A549 (cell line): ENCODE measurements at regions not wholly inside any gene's neighbourhood (a gene's known extent, or its start where the extent isn't known, plus 50 kb on each side); places are given as distances from the start of the nearest gene placed in this dataset.

Experiments used
- ATAC-seq, 2 experiments: fragments of 200-7000 bp in 1 of 2; fragments of >200 bp in 1 of 2; cut with Nextera tagmentation in 1 of 2; cut with Tn5 transposase in 1 of 2; 3 replicates each; pipeline versions ENCODE4 v1.8.0 to v1.9.1; 2018 to 2020; ENCODE audit warnings: mild to moderate bottlenecking in 1 of 2, moderate library complexity in 1 of 2
- CTCF ChIA-PET: fragments of 300-600 bp; sonication (Branson Sonifier 250); formaldehyde crosslinking; extraction: SDS; loops from one replicate; lab custom pipeline; 2021; ENCODE audit warnings: antibody characterized with exemption, inconsistent platforms; lab: Yijun Ruan, JAX
- POLR2A ChIA-PET: fragments of 350-600 bp; formaldehyde crosslinking; extraction: SDS; loops from one replicate; lab custom pipeline; 2021; ENCODE audit warnings: antibody characterized with exemption, inconsistent platforms; lab: Yijun Ruan, JAX
- DNase-seq, 2 experiments: peaks; one replicate each; pipeline versions ENCODE4 v3.0.0 to v3.0.0-alpha.2; 2011 to 2016; ENCODE audit warnings: low read depth in 1 of 2, low spot score in 1 of 2
- FAIRE-seq: peaks from 2 replicates; lab custom pipeline; 2011; peaks lifted over from hg19 to GRCh38; lab: Jason Lieb, UNC
- H3K27ac ChIP-seq, 2 experiments: fragments of >200 bp; sonication (Bioruptor Twin); formaldehyde crosslinking; 3 replicates each; pipeline ENCODE4 v1.5.1; 2016 to 2017
- H3K4me1 ChIP-seq: fragments of >200 bp; sonication (Bioruptor Twin); formaldehyde crosslinking; 3 replicates; pipeline ENCODE4 v1.6.1; 2016
- H3K4me2 ChIP-seq: fragments of >200 bp; sonication (Bioruptor Twin); formaldehyde crosslinking; 3 replicates; pipeline ENCODE4 v1.6.1; 2016
- H3K4me3 ChIP-seq: fragments of >200 bp; sonication (Bioruptor Twin); formaldehyde crosslinking; 3 replicates; pipeline ENCODE4 v1.5.1; 2016
- H3K9me3 ChIP-seq: fragments of >200 bp; sonication (Bioruptor Twin); formaldehyde crosslinking; 3 replicates; pipeline ENCODE4 v1.6.1; 2016
- CBX2 ChIP-seq: fragments of 200-600 bp; sonication (generic); IDR thresholded peaks from 2 replicates; pipeline ENCODE4 v1.6.1; 2016; ENCODE audit warnings: low read depth, mild to moderate bottlenecking, borderline replicate concordance
- CBX8 ChIP-seq: fragments of 200-600 bp; sonication (generic); IDR thresholded peaks from 2 replicates; pipeline ENCODE4 v1.6.1; 2016
- CHD4 ChIP-seq: fragments of 200-600 bp; sonication (generic); IDR thresholded peaks from 2 replicates; pipeline ENCODE4 v1.6.1; 2016; ENCODE audit warnings: antibody characterized with exemption, mild to moderate bottlenecking, borderline replicate concordance
- CTCF ChIP-seq: fragments of >200 bp; sonication (Bioruptor Twin); formaldehyde crosslinking; IDR thresholded peaks from 3 replicates; pipeline ENCODE4 v1.5.1; 2016
- E2F6 ChIP-seq: IDR thresholded peaks from 2 replicates; pipeline ENCODE4 v1.6.1; 2012; ENCODE audit warnings: low read depth, borderline replicate concordance
- EHF ChIP-seq: fragments of 250-450 bp; sonication (Bioruptor Pico); IDR thresholded peaks from 2 replicates; pipeline ENCODE4 v1.5.0; 2020; ENCODE audit warnings: mild to moderate bottlenecking
- EP300 ChIP-seq, 2 experiments: fragments of >200 bp; sonication (Bioruptor Twin); formaldehyde crosslinking; IDR thresholded peaks; 2 replicates in 1 of 2; 3 replicates in 1 of 2; pipeline ENCODE4 v1.6.1; 2016 to 2017
- ESRRA ChIP-seq: fragments of 150-350 bp; IDR thresholded peaks from 2 replicates; pipeline ENCODE4 v1.6.1; 2014; ENCODE audit warnings: mild to moderate bottlenecking, low read length, borderline replicate concordance
- FOSB ChIP-seq: fragments of 250-450 bp; sonication (Bioruptor Pico); IDR thresholded peaks from 2 replicates; pipeline ENCODE4 v1.5.0; 2020; ENCODE audit warnings: mild to moderate bottlenecking, moderate library complexity
- FOSL2 ChIP-seq, 2 experiments: fragments of 450-650 bp in 1 of 2; fragments of >200 bp in 1 of 2; sonication (Bioruptor Twin) in 1 of 2; formaldehyde crosslinking; IDR thresholded peaks; 2 replicates each; pipeline versions ENCODE4 v1.5.0 to v1.6.1; 2016 to 2020; ENCODE audit warnings: mild to moderate bottlenecking in 1 of 2, moderate library complexity in 1 of 2
- FOXS1 ChIP-seq: fragments of 250-450 bp; sonication (Bioruptor Pico); IDR thresholded peaks from 2 replicates; pipeline ENCODE4 v1.5.0; 2020; ENCODE audit warnings: mild to moderate bottlenecking, moderate library complexity
- HDAC2 ChIP-seq: fragments of 200-600 bp; sonication (generic); IDR thresholded peaks from 2 replicates; pipeline ENCODE4 v1.6.1; 2016
- HES2 ChIP-seq: fragments of >200 bp; sonication (Bioruptor Twin); formaldehyde crosslinking; IDR thresholded peaks from 2 replicates; pipeline ENCODE4 v1.6.1; 2016
- HOXA7 ChIP-seq: fragments of 250-450 bp; sonication (Bioruptor Pico); IDR thresholded peaks from 2 replicates; pipeline ENCODE4 v1.5.0; 2020; ENCODE audit warnings: mild to moderate bottlenecking, moderate library complexity
- HOXB5 ChIP-seq: fragments of 250-450 bp; sonication (Bioruptor Pico); IDR thresholded peaks from 2 replicates; pipeline ENCODE4 v1.5.0; 2020; ENCODE audit warnings: mild to moderate bottlenecking, moderate library complexity
- JUN ChIP-seq, 2 experiments: fragments of >200 bp; sonication (Bioruptor Twin); formaldehyde crosslinking; IDR thresholded peaks; 2 replicates in 1 of 2; 3 replicates in 1 of 2; pipeline ENCODE4 v1.6.1; 2016 to 2017
- JUNB ChIP-seq: fragments of >200 bp; sonication (Bioruptor Twin); formaldehyde crosslinking; IDR thresholded peaks from 2 replicates; pipeline ENCODE4 v1.6.1; 2016
- KDM1A ChIP-seq: fragments of 200-600 bp; sonication (generic); IDR thresholded peaks from 2 replicates; pipeline ENCODE4 v1.6.1; 2016; ENCODE audit warnings: low read depth, mild to moderate bottlenecking
- MAX ChIP-seq: IDR thresholded peaks from 2 replicates; pipeline ENCODE4 v1.6.1; 2012
- NR3C1 ChIP-seq: fragments of >200 bp; sonication (Bioruptor Twin); formaldehyde crosslinking; IDR thresholded peaks from 3 replicates; pipeline ENCODE4 v1.6.1; 2017
- PBX3 ChIP-seq: IDR thresholded peaks from 2 replicates; pipeline ENCODE4 v1.6.1; 2012
- RARB ChIP-seq: fragments of 250-450 bp; sonication (Bioruptor Pico); IDR thresholded peaks from 2 replicates; pipeline ENCODE4 v1.8.0; 2021; ENCODE audit warnings: mild to moderate bottlenecking, moderate library complexity
- REST ChIP-seq: fragments of 200-600 bp; sonication (generic); IDR thresholded peaks from 2 replicates; pipeline ENCODE4 v1.6.1; 2016; ENCODE audit warnings: antibody characterized with exemption, mild to moderate bottlenecking, moderate library complexity
- ZC3H11A ChIP-seq: fragments of 450-650 bp; IDR thresholded peaks from 2 replicates; pipeline ENCODE4 v1.6.1; 2014; ENCODE audit warnings: antibody characterized with exemption, mild to moderate bottlenecking
- ZNF302 ChIP-seq: fragments of 250-450 bp; sonication (Bioruptor Pico); IDR thresholded peaks from 2 replicates; pipeline ENCODE4 v1.9.0; 2021; ENCODE audit warnings: inconsistent platforms, mild to moderate bottlenecking, moderate library complexity
- ZSCAN20 ChIP-seq: fragments of 250-450 bp; sonication (Bioruptor Pico); IDR thresholded peaks from 2 replicates; pipeline ENCODE4 v1.8.0; 2022; ENCODE audit warnings: mild to moderate bottlenecking, moderate library complexity
- WGBS: methylation state at CpG from one replicate; pipeline ENCODE4 v1.1.6; 2017; ENCODE audit errors: missing lambda C conversion rate; 5-methylcytosine and 5-hydroxymethylcytosine counted together

GRCh38 chr13:84973661-84974060 lies 825.6 kb downstream of the SLITRK6 start:
- H3K4me1 ChIP-seq: no peaks in the 10 kb centered on the region
- CTCF ChIA-PET: interaction anchor here (0.7 kb wide), 1 partner anchor 47 kb away, joined by 3 read pairs; no protein-coding TSS in a partner anchor
- H3K27ac ChIP-seq: no peak overlapping the region
- ATAC-seq: no peak
- no peak overlapping the region for H3K4me3 ChIP-seq
- no peak for DNase-seq
- POLR2A ChIA-PET: no interaction called here
- H3K4me2 ChIP-seq: no peak overlapping the region
- H3K9me3 ChIP-seq: no peaks in the 10 kb centered on the region
- WGBS: 94% methylated on average over 1 of the region's 1 CpG
- no peak for TF ChIP-seq ESRRA
- FAIRE-seq: no peak

GRCh38 chr13:84972907-84973306 lies 826.3 kb downstream of the SLITRK6 start:
- POLR2A ChIA-PET: no interaction called here
- FAIRE-seq (no peak), DNase-seq (no peak), ATAC-seq (no peak)
- 71% methylated on average over 4 of the region's 4 CpGs for WGBS
- Histone ChIP-seq H3K4me2 (no peak overlapping the region), H3K27ac (no peak overlapping the region), H3K4me3 (no peak overlapping the region), H3K9me3 (no peaks in the 10 kb centered on the region), H3K4me1 (no peaks in the 10 kb centered on the region)
- CTCF ChIA-PET: no interaction called here
- TF ChIP-seq ZNF302: no peak
- TF ChIP-seq HDAC2: no peak
- no peak for TF ChIP-seq ZC3H11A
- TF ChIP-seq HES2: no peak
- no peak for TF ChIP-seq KDM1A
- no peak for TF ChIP-seq HOXA7

GRCh38 chr13:84962849-84963248 lies 836.4 kb downstream of the SLITRK6 start:
- no peak for ATAC-seq
- no peak for FAIRE-seq
- TF ChIP-seq PBX3: no peak
- TF ChIP-seq RARB (CRISPR knock-in tag): no peak
- no peak for TF ChIP-seq JUN (IDR thresholded peaks at IDR 0.05)
- TF ChIP-seq FOSB: no peak
- no peak for TF ChIP-seq CBX2
- TF ChIP-seq FOSL2 (IDR thresholded peaks at IDR 0.05): no peak
- TF ChIP-seq FOSL2 (CRISPR knock-in tag; IDR thresholded peaks at IDR 0.05): no peak
- TF ChIP-seq CTCF: no peak
- TF ChIP-seq EP300 (IDR thresholded peaks at IDR 0.05): no peak
- no peak for TF ChIP-seq FOXS1 (CRISPR knock-in tag)
- no peak for TF ChIP-seq HOXB5 (CRISPR knock-in tag)
- TF ChIP-seq MAX: no peak
- WGBS: 32% methylated on average over 1 of the region's 1 CpG
- H3K4me3 ChIP-seq: no peak overlapping the region
- ChIA-PET POLR2A (no interaction called here), CTCF (no interaction called here)
- no peak for DNase-seq
- no peak overlapping the region for H3K27ac ChIP-seq
- no peak overlapping the region for H3K4me2 ChIP-seq
- H3K4me1 ChIP-seq: no peaks in the 10 kb centered on the region
- no peaks in the 10 kb centered on the region for H3K9me3 ChIP-seq

GRCh38 chr13:84962141-84962750 lies 837.0 kb downstream of the SLITRK6 start:
- H3K27ac ChIP-seq: no peak overlapping the region
- ChIA-PET CTCF (no interaction called here), POLR2A (no interaction called here)
- no peaks in the 10 kb centered on the region for H3K4me1 ChIP-seq
- no peak for FAIRE-seq
- H3K4me3 ChIP-seq: no peak overlapping the region
- no peak overlapping the region for H3K4me2 ChIP-seq
- H3K9me3 ChIP-seq: no peaks in the 10 kb centered on the region
- no peak for ATAC-seq
- WGBS: 67% methylated on average over 7 of the region's 12 CpGs
- DNase-seq: no peak
- no peak for TF ChIP-seq CBX8
- TF ChIP-seq JUNB: no peak
- no peak for TF ChIP-seq E2F6
- TF ChIP-seq FOSL2 (IDR thresholded peaks at IDR 0.05): no peak
- TF ChIP-seq FOSL2 (CRISPR knock-in tag; IDR thresholded peaks at IDR 0.05): no peak
- TF ChIP-seq CHD4: no peak
- no peak for TF ChIP-seq NR3C1
- no peak for TF ChIP-seq REST
- TF ChIP-seq ZSCAN20 (CRISPR knock-in tag): no peak
- no peak for TF ChIP-seq EHF (CRISPR knock-in tag)
